ENCODE measurements at regions not wholly inside any gene's neighbourhood (a gene's known extent, or its start where the extent isn't known, plus 50 kb on each side); places are given as distances from the start of the nearest gene placed in this dataset.

- peaks cover 21% of the 10 kb centered on the region for H3K9me3 Mint-ChIP-seq (ENCODE audit: low read depth)
- H3K27me3 Mint-ChIP-seq: no peaks in the 10 kb centered on the region
- no peaks in the 10 kb centered on the region for H3K4me1 Mint-ChIP-seq
- ATAC-seq: no peak
- no peak for DNase-seq
- no peak overlapping the region for H3K4me3 Mint-ChIP-seq
- H3K36me3 Mint-ChIP-seq: no peaks in the 10 kb centered on the region
- no peak overlapping the region for H3K27ac Mint-ChIP-seq
- CTCF ChIA-PET: no interaction called here
Observed at GRCh38 chr16:49084628-49085390, 196.8 kb downstream of the CBLN1 start.

GRCh38 chr16:49081554-49081953 is 200.1 kb downstream of the CBLN1 start:
- CTCF ChIA-PET: no interaction called here
- H3K27ac Mint-ChIP-seq: no peak overlapping the region
- peaks cover 31% of the 10 kb centered on the region for H3K9me3 Mint-ChIP-seq (ENCODE audit: low read depth)

GRCh38 chr16:49081086-49081485 is 200.6 kb downstream of the CBLN1 start:
- H3K4me1 Mint-ChIP-seq: no peaks in the 10 kb centered on the region
- peaks cover 31% of the 10 kb centered on the region for H3K9me3 Mint-ChIP-seq (ENCODE audit: low read depth)
- ATAC-seq (no peak), DNase-seq (no peak)
- H3K4me3 Mint-ChIP-seq: no peak overlapping the region
- CTCF ChIA-PET: no interaction called here
- no peak overlapping the region for H3K27ac Mint-ChIP-seq
- H3K27me3 Mint-ChIP-seq: no peaks in the 10 kb centered on the region
- no peaks in the 10 kb centered on the region for H3K36me3 Mint-ChIP-seq

More at GRCh38 chr16:49081554-49081953, 200.1 kb downstream of the CBLN1 start:
- Mint-ChIP-seq H3K4me1 (no peaks in the 10 kb centered on the region), H3K36me3 (no peaks in the 10 kb centered on the region), H3K4me3 (no peak overlapping the region), H3K27me3 (no peaks in the 10 kb centered on the region)
- DNase-seq (no peak), ATAC-seq (no peak)

DNA sequence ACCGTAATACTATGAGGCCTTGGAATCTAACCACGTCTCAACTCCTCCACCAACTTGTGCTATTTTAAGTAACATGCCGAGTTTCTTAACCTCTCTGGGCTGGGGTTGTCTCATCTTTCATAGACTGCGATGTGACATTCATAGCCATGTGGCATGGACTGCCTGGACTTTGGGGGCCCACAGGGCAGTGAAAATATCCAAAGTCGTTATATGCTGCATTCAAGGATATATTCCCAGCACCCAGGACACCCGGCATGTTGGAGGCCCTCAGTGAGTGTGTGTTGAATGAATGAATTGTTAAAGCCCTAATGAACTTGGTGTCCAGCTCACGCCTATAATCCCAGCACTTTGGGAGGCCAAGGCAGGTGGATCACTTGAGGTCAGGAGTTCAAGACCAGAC is 203.1 kb downstream of the CBLN1 start:
- no peak for ATAC-seq
- no peaks in the 10 kb centered on the region for H3K36me3 Mint-ChIP-seq
- no peaks in the 10 kb centered on the region for H3K27me3 Mint-ChIP-seq
- peaks cover 20% of the 10 kb centered on the region for H3K9me3 Mint-ChIP-seq (ENCODE audit: low read depth)
- no peak overlapping the region for H3K4me3 Mint-ChIP-seq
- H3K27ac Mint-ChIP-seq: no peak overlapping the region
- CTCF ChIA-PET: no interaction called here
- no peaks in the 10 kb centered on the region for H3K4me1 Mint-ChIP-seq
- no peak for DNase-seq

DNA sequence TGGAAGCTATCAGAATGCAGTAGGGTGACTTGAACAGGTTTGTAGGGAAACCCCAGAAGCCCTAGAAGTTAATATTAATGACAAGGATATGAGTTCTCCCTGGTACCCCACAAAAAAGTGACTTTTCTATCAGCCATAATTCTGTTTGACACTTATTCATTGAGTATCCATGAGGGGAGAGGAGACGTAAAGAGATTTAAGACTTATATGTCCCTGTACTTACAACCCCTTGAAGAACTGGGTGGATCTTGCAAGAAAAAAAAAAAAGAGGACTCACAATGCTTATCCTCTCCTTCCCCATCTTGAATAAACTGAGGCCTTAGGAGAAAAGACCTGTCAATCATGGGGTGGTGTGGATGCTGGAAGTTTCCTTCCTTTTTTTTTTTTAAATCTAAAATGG is 203.5 kb downstream of the CBLN1 start:
- no peaks in the 10 kb centered on the region for H3K4me1 Mint-ChIP-seq
- peaks cover 20% of the 10 kb centered on the region for H3K9me3 Mint-ChIP-seq (ENCODE audit: low read depth)
- no peak for DNase-seq
- no peak overlapping the region for H3K4me3 Mint-ChIP-seq
- H3K27ac Mint-ChIP-seq: no peak overlapping the region
- CTCF ChIA-PET: no interaction called here
- no peak for ATAC-seq
- no peaks in the 10 kb centered on the region for H3K36me3 Mint-ChIP-seq
- H3K27me3 Mint-ChIP-seq: no peaks in the 10 kb centered on the region

- Mint-ChIP-seq H3K4me3 (no peak overlapping the region), H3K27me3 (no peaks in the 10 kb centered on the region), H3K4me1 (no peaks in the 10 kb centered on the region), H3K36me3 (no peaks in the 10 kb centered on the region), H3K9me3 (ENCODE audit: low read depth) (peaks cover 22% of the 10 kb centered on the region), H3K27ac (no peak overlapping the region)
- CTCF ChIA-PET: no interaction called here
- no peak for DNase-seq
- ATAC-seq: no peak
Observed at GRCh38 chr16:49075709-49076108, 205.9 kb downstream of the CBLN1 start.

DNA sequence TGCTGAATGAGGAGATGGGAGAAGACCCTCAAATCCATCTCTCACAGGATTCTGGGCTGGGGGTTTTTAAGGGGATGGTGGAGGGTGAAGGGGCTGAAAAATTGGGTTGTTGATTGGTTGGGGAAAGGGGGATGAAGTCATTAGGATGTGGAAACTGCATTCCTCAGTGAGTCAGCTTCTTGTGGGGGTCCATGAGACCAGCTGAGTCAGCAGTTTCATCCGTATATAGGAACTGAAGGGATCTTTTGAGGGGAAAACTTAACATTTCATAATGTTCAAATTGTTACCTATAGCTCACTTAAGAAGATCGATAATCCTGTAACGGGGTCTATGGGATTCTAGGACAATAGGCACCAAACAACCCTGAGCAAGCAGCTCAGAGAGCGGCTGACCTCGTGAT is 213.4 kb downstream of the CBLN1 start:
- Mint-ChIP-seq H3K4me1 (no peaks in the 10 kb centered on the region), H3K9me3 (ENCODE audit: low read depth) (peaks cover 7% of the 10 kb centered on the region), H3K4me3 (no peak overlapping the region), H3K27me3 (no peaks in the 10 kb centered on the region), H3K27ac (no peak overlapping the region), H3K36me3 (no peaks in the 10 kb centered on the region)
- ATAC-seq (no peak), DNase-seq (no peak)
- CTCF ChIA-PET: no interaction called here

GRCh38 chr16:49067776-49068175 is 213.9 kb downstream of the CBLN1 start:
- CTCF ChIA-PET: no interaction called here
- Mint-ChIP-seq H3K27me3 (no peaks in the 10 kb centered on the region), H3K4me3 (no peak overlapping the region), H3K4me1 (no peaks in the 10 kb centered on the region), H3K36me3 (no peaks in the 10 kb centered on the region), H3K9me3 (ENCODE audit: low read depth) (peaks cover 7% of the 10 kb centered on the region), H3K27ac (no peak overlapping the region)
- no peak for DNase-seq
- no peak for ATAC-seq

GRCh38 chr16:49061137-49061714 is 220.4 kb downstream of the CBLN1 start:
- H3K9me3 Mint-ChIP-seq (ENCODE audit: low read depth): no peaks in the 10 kb centered on the region
- H3K27ac Mint-ChIP-seq: no peak overlapping the region
- H3K36me3 Mint-ChIP-seq: no peaks in the 10 kb centered on the region
- H3K27me3 Mint-ChIP-seq: no peaks in the 10 kb centered on the region
- ATAC-seq (no peak), DNase-seq (no peak)
- CTCF ChIA-PET: no interaction called here
- no peak overlapping the region for H3K4me3 Mint-ChIP-seq
- no peaks in the 10 kb centered on the region for H3K4me1 Mint-ChIP-seq

DNA sequence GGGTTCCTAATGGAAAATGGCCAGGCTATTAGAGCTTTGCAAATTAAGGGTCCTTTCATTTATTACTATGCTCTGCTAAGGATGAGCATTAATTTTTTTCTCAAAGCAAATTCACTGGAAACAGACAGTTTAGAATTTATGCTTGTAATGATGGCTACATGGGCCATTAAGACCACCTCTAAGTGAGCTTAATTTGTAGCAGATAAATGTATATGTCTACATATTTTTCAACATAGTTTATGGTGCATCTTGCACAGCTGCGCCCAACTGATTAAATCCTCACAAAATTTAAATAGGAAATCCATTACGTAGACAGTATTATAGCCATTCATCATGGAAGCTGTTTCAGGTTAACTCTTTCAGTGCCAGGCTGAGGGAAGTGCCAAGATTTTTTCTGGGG is 220.9 kb downstream of the CBLN1 start:
- Mint-ChIP-seq H3K27ac (no peak overlapping the region), H3K36me3 (no peaks in the 10 kb centered on the region), H3K4me3 (no peak overlapping the region), H3K27me3 (no peaks in the 10 kb centered on the region), H3K9me3 (ENCODE audit: low read depth) (no peaks in the 10 kb centered on the region), H3K4me1 (no peaks in the 10 kb centered on the region)
- ATAC-seq: no peak
- no peak for DNase-seq
- CTCF ChIA-PET: no interaction called here

DNA sequence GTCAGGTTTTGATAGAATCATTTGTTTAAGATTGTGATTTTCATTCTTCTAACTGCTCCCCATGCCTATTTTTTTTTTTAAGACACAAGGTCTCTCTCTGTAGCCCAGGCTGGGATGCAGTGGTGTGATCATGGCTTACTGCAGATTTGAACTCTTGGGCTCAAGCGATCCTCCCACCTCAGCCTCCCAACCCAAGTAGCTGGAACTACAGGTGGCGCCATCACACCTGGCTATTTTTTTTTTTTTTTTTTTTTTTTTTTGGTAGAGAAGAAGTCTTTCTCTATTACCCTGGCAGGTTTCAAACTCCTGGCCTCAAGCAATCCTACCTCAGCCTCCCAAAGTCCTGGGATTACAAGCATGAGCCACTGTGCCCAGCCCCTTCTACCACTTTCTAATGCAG is 223.3 kb downstream of the CBLN1 start:
- DNase-seq (no peak), ATAC-seq (no peak)
- H3K4me1 Mint-ChIP-seq: no peaks in the 10 kb centered on the region
- H3K27me3 Mint-ChIP-seq: no peaks in the 10 kb centered on the region
- CTCF ChIA-PET: no interaction called here
- H3K4me3 Mint-ChIP-seq: no peak overlapping the region
- H3K9me3 Mint-ChIP-seq (ENCODE audit: low read depth): no peaks in the 10 kb centered on the region
- no peak overlapping the region for H3K27ac Mint-ChIP-seq
- H3K36me3 Mint-ChIP-seq: no peaks in the 10 kb centered on the region

- CTCF ChIA-PET: no interaction called here
- Mint-ChIP-seq H3K27me3 (no peaks in the 10 kb centered on the region), H3K36me3 (no peaks in the 10 kb centered on the region), H3K4me3 (no peak overlapping the region), H3K27ac (no peak overlapping the region), H3K4me1 (no peaks in the 10 kb centered on the region), H3K9me3 (ENCODE audit: low read depth) (no peaks in the 10 kb centered on the region)
- no peak for ATAC-seq
- no peak for DNase-seq
Observed at GRCh38 chr16:49057936-49058335, 223.7 kb downstream of the CBLN1 start.

DNA sequence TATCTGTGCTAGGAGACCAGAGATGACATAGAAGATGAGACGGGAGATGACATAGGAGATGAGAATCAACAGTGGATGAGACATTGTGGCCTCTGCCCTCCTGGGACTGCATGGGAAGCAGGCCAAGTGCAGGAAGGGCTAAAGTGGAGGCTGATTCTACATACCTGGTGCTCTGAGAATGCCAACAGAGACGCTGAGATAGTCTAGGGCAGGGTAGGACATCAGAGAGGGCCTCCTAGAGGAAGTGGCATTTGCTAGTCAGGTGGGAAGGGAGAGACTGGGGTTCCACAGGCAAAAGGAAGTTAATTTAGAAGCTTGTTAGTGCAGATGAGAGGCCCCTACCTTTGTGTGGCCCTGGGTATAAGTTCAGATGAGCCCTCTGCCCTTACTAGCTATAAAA is 224.2 kb downstream of the CBLN1 start:
- no peak overlapping the region for H3K27ac Mint-ChIP-seq
- CTCF ChIA-PET: no interaction called here
- H3K9me3 Mint-ChIP-seq (ENCODE audit: low read depth): no peaks in the 10 kb centered on the region
- H3K4me3 Mint-ChIP-seq: no peak overlapping the region
- ATAC-seq (no peak), DNase-seq (no peak)
- H3K36me3 Mint-ChIP-seq: no peaks in the 10 kb centered on the region
- no peaks in the 10 kb centered on the region for H3K27me3 Mint-ChIP-seq
- H3K4me1 Mint-ChIP-seq: no peaks in the 10 kb centered on the region

DNA sequence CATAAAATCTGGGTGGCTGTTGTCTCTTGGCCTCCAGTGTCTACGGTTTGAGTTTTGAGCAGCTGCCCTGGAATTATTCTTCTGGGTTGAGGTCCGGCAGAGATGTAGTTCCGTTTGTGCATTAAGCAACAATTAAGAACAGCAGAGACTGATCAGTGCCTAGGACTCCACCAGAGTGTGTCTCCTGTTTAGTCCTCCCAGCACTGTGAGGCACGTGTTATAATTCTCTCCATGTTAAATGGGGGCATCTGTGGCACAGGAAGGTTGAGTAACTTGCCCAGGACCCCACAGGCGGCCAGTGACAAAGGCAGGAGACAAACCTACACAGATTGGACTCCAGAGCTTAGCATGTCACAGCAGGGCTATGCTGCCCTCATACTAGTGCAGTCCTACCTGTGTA is 225.1 kb downstream of the CBLN1 start:
- H3K4me3 Mint-ChIP-seq: no peak overlapping the region
- no peak overlapping the region for H3K27ac Mint-ChIP-seq
- DNase-seq (no peak), ATAC-seq (no peak)
- H3K27me3 Mint-ChIP-seq: no peaks in the 10 kb centered on the region
- no peaks in the 10 kb centered on the region for H3K4me1 Mint-ChIP-seq
- CTCF ChIA-PET: no interaction called here
- H3K9me3 Mint-ChIP-seq (ENCODE audit: low read depth): no peaks in the 10 kb centered on the region
- no peaks in the 10 kb centered on the region for H3K36me3 Mint-ChIP-seq

All from activated CD8-positive, alpha-beta memory T cell treated with anti-CD3 and anti-CD28 coated beads, Interleukin-2, amount 10 ng/mL, durations not matched to agents 7 days and 5 days (primary cell).